ENCODE measurements at regions not wholly inside any gene's neighbourhood (a gene's known extent, or its start where the extent isn't known, plus 50 kb on each side); places are given as distances from the start of the nearest gene placed in this dataset.
A peak's percentile ranks its signal among the peaks of the same experiment; 100 is the strongest.

- H3K4me3 Mint-ChIP-seq, result no peak overlapping the region
- H3K4me1 Mint-ChIP-seq, result peaks cover 9% of the 10 kb centered on the region
- no peaks in the 10 kb centered on the region for H3K36me3 Mint-ChIP-seq (ENCODE audit: low read depth)
- no peak for DNase-seq
- no peaks in the 10 kb centered on the region for H3K9me3 Mint-ChIP-seq
- TF ChIP-seq CTCF (IDR thresholded peaks at IDR 0.05), result no peak
- no peaks in the 10 kb centered on the region for H3K27me3 Mint-ChIP-seq (ENCODE audit: low read depth, poor library complexity)
- H3K27ac Mint-ChIP-seq, result peak overlapping the region; percentile 47
These were observed 53.5 kb upstream of the PDC start for GRCh38 chr1:186514367-186514766.

- Mint-ChIP-seq H3K36me3 (ENCODE audit: low read depth) (no peaks in the 10 kb centered on the region), H3K27ac (no peak overlapping the region)
These were observed 52.6 kb upstream of the PDC start for GRCh38 chr1:186513526-186513925.

GRCh38 chr1:186512698-186513457 lies 52.0 kb upstream of the PDC start:
- Mint-ChIP-seq H3K36me3 (ENCODE audit: low read depth) (no peaks in the 10 kb centered on the region), H3K4me1 (peaks cover 9% of the 10 kb centered on the region), H3K4me3 (no peak overlapping the region), H3K27ac (no peak overlapping the region), H3K27me3 (ENCODE audit: low read depth, poor library complexity) (no peaks in the 10 kb centered on the region), H3K9me3 (peaks cover 7% of the 10 kb centered on the region)
- TF ChIP-seq CTCF (IDR thresholded peaks at IDR 0.05), result no peak
- no peak for DNase-seq

More at GRCh38 chr1:186513526-186513925, 52.6 kb upstream of the PDC start:
- DNase-seq, result no peak
- peaks cover 9% of the 10 kb centered on the region for H3K4me1 Mint-ChIP-seq
- no peak overlapping the region for H3K4me3 Mint-ChIP-seq
- no peak for TF ChIP-seq CTCF (IDR thresholded peaks at IDR 0.05)
- peaks cover under 1% of the 10 kb centered on the region for H3K9me3 Mint-ChIP-seq
- H3K27me3 Mint-ChIP-seq (ENCODE audit: low read depth, poor library complexity), result no peaks in the 10 kb centered on the region

GRCh38 chr1:186511761-186512637 lies 51.1 kb upstream of the PDC start:
- TF ChIP-seq CTCF (IDR thresholded peaks at IDR 0.05), result no peak
- no peaks in the 10 kb centered on the region for H3K27me3 Mint-ChIP-seq (ENCODE audit: low read depth, poor library complexity)
- peaks cover 9% of the 10 kb centered on the region for H3K4me1 Mint-ChIP-seq
- no peak overlapping the region for H3K4me3 Mint-ChIP-seq
- H3K36me3 Mint-ChIP-seq (ENCODE audit: low read depth), result no peaks in the 10 kb centered on the region
- DNase-seq, result no peak
- peaks cover 14% of the 10 kb centered on the region for H3K9me3 Mint-ChIP-seq
- no peak overlapping the region for H3K27ac Mint-ChIP-seq
